Renal cortex interstitium (tissue), 11 donors: ENCODE measurements at regions not wholly inside any gene's neighbourhood (a gene's known extent, or its start where the extent isn't known, plus 50 kb on each side); places are given as distances from the start of the nearest gene placed in this dataset.
"Not testable (repeated sequence)": the region's sequence is repeated elsewhere in the genome, so short reads cannot be mapped to it uniquely, and the experiment has no call there.

Experiments
- DNase-seq, 11 donors: peaks; one replicate each; pipeline ENCODE4 v3.0.0-alpha.2; 2013; ENCODE audit warnings: low read depth in 9 of 11, low spot score in 4 of 11; ENCODE audit errors: extremely low read depth in 1 of 11

GRCh38 chr6:153489479-153489878, 358.4 kb upstream of the RGS17 start:
- no peak for DNase-seq

- no peak for DNase-seq
These were observed 357.2 kb upstream of the RGS17 start for GRCh38 chr6:153488267-153488666.

GRCh38 chr6:153485072-153485471, 354.0 kb upstream of the RGS17 start:
- DNase-seq, result no peak

GRCh38 chr6:153484056-153484455, 353.0 kb upstream of the RGS17 start:
- DNase-seq, result no peak

GRCh38 chr6:153476243-153476642, 345.2 kb upstream of the RGS17 start:
- no peak for DNase-seq

- no peak for DNase-seq
These were observed 334.0 kb upstream of the RGS17 start for GRCh38 chr6:153465050-153465449.

GRCh38 chr6:153449279-153449678, 318.2 kb upstream of the RGS17 start:
- DNase-seq, result no peak

GRCh38 chr6:153442749-153443148, 311.7 kb upstream of the RGS17 start:
- not testable (repeated sequence) for DNase-seq

- no peak for DNase-seq
These were observed 311.0 kb upstream of the RGS17 start for GRCh38 chr6:153442096-153442495.

- DNase-seq, result no peak
These were observed 306.1 kb upstream of the RGS17 start for GRCh38 chr6:153437193-153437592.

- DNase-seq, result no peak
These were observed 305.3 kb upstream of the RGS17 start for GRCh38 chr6:153436351-153436750.

- no peak for DNase-seq
These were observed 304.7 kb upstream of the RGS17 start for GRCh38 chr6:153435787-153436186.

GRCh38 chr6:153425536-153425935, 294.5 kb upstream of the RGS17 start:
- no peak for DNase-seq

- no peak for DNase-seq
These were observed 293.8 kb upstream of the RGS17 start for GRCh38 chr6:153424719-153425400.

- DNase-seq, result no peak
These were observed 281.4 kb upstream of the RGS17 start for GRCh38 chr6:153412519-153412918.

- DNase-seq, result no peak
These were observed 280.1 kb upstream of the RGS17 start for GRCh38 chr6:153411070-153411648.

- no peak for DNase-seq
These were observed 274.8 kb upstream of the RGS17 start for GRCh38 chr6:153405931-153406330.

GRCh38 chr6:153401751-153402150, 270.7 kb upstream of the RGS17 start:
- no peak for DNase-seq

- DNase-seq, result no peak
These were observed 261.1 kb upstream of the RGS17 start for GRCh38 chr6:153392156-153392555.

- no peak for DNase-seq
These were observed 242.8 kb upstream of the RGS17 start for GRCh38 chr6:153373869-153374268.

- DNase-seq, result no peak
These were observed 237.0 kb upstream of the RGS17 start for GRCh38 chr6:153368131-153368530.
